ENCODE measurements at regions not wholly inside any gene's neighbourhood (a gene's known extent, or its start where the extent isn't known, plus 50 kb on each side); places are given as distances from the start of the nearest gene placed in this dataset.

DNA sequence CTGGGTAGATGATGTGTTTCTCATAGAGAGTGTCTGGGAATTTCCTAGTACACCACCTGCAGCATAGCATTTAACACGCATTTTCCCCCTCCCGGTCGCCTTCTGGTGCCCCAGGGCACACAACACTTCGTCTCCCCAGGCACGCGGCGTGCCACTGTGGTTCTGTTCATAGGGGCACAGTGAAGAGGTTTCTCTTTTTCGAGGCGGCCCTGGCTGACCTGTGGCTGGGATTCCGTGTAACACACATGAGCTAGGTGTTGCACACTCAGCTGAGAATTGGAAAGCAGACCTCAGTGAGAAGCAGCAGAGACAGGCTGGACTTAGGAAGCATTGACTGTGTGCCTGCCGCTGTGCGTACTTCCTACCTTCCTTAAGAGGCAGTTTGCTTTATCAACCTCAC lies 214.3 kb upstream of the SHH start:
- no peak for TF ChIP-seq HDGF (IDR thresholded peaks at IDR 0.05; ENCODE audit: borderline replicate concordance)
- no peak for TF ChIP-seq TARDBP (IDR thresholded peaks at IDR 0.05)
- TF ChIP-seq SUZ12 (IDR thresholded peaks at IDR 0.05): no peak
- no peak for TF ChIP-seq ZNF384 (IDR thresholded peaks at IDR 0.05)
- no peak for TF ChIP-seq BHLHE40 (IDR thresholded peaks at IDR 0.05; ENCODE audit: borderline replicate concordance)
- TF ChIP-seq SP1 (IDR thresholded peaks at IDR 0.05): no peak
